ENCODE measurements at regions not wholly inside any gene's neighbourhood (a gene's known extent, or its start where the extent isn't known, plus 50 kb on each side); places are given as distances from the start of the nearest gene placed in this dataset.

- no peak for DNase-seq
Observed at GRCh38 chr2:106572541-106573450, 85.6 kb downstream of the CD8B2 start.

GRCh38 chr2:106573773-106574172 is 86.6 kb downstream of the CD8B2 start:
- no peak for DNase-seq

- DNase-seq = peak; percentile 62
Observed at GRCh38 chr2:106575955-106576354, 88.8 kb downstream of the CD8B2 start.

- no peak for DNase-seq
Observed at GRCh38 chr2:106577255-106577651, 90.1 kb downstream of the CD8B2 start.

GRCh38 chr2:106579750-106580197 is 92.6 kb downstream of the CD8B2 start:
- no peak for DNase-seq

GRCh38 chr2:106580241-106580640 is 93.1 kb downstream of the CD8B2 start:
- no peak for DNase-seq

GRCh38 chr2:106581328-106581727 is 94.2 kb downstream of the CD8B2 start:
- no peak for DNase-seq

- DNase-seq = no peak
Observed at GRCh38 chr2:106581755-106582147, 94.6 kb downstream of the CD8B2 start.

- peak; percentile 79 for DNase-seq
Observed at GRCh38 chr2:106582148-106583143, 95.3 kb downstream of the CD8B2 start.

- DNase-seq = no peak
Observed at GRCh38 chr2:106584304-106584954, 97.3 kb downstream of the CD8B2 start.

- DNase-seq = no peak
Observed at GRCh38 chr2:106596844-106597243, 109.7 kb downstream of the CD8B2 start.

GRCh38 chr2:106599540-106599939 is 112.4 kb downstream of the CD8B2 start:
- no peak for DNase-seq

GRCh38 chr2:106602042-106602441 is 114.9 kb downstream of the CD8B2 start:
- DNase-seq = no peak

GRCh38 chr2:106606652-106607051 is 119.5 kb downstream of the CD8B2 start:
- DNase-seq = no peak

GRCh38 chr2:106607371-106607770 is 120.2 kb downstream of the CD8B2 start:
- DNase-seq = no peak

GRCh38 chr2:106609780-106610179 is 122.6 kb downstream of the CD8B2 start:
- DNase-seq = no peak

- no peak for DNase-seq
Observed at GRCh38 chr2:106614511-106615291, 127.5 kb downstream of the CD8B2 start.

GRCh38 chr2:106618614-106619013 is 131.4 kb downstream of the CD8B2 start:
- DNase-seq = no peak

- no peak for DNase-seq
Observed at GRCh38 chr2:106623456-106623855, 136.3 kb downstream of the CD8B2 start.

- DNase-seq = no peak
Observed at GRCh38 chr2:106624787-106625380, 137.7 kb downstream of the CD8B2 start.

GRCh38 chr2:106628377-106628776 is 141.2 kb downstream of the CD8B2 start:
- no peak for DNase-seq

- DNase-seq = no peak
Observed at GRCh38 chr2:106629981-106630380, 142.8 kb downstream of the CD8B2 start.
